GM18517 (cell line): ENCODE measurements at regions not wholly inside any gene's neighbourhood (a gene's known extent, or its start where the extent isn't known, plus 50 kb on each side); places are given as distances from the start of the nearest gene placed in this dataset.

ENCODE experiments used
- ATAC-seq: cut with Tn5 transposase; IDR thresholded peaks from one replicate; pipeline ENCODE4 v1.9.1; 2021; ENCODE audit warnings: mild to moderate bottlenecking, moderate library complexity; ENCODE audit not compliant: unreplicated experiment

DNA sequence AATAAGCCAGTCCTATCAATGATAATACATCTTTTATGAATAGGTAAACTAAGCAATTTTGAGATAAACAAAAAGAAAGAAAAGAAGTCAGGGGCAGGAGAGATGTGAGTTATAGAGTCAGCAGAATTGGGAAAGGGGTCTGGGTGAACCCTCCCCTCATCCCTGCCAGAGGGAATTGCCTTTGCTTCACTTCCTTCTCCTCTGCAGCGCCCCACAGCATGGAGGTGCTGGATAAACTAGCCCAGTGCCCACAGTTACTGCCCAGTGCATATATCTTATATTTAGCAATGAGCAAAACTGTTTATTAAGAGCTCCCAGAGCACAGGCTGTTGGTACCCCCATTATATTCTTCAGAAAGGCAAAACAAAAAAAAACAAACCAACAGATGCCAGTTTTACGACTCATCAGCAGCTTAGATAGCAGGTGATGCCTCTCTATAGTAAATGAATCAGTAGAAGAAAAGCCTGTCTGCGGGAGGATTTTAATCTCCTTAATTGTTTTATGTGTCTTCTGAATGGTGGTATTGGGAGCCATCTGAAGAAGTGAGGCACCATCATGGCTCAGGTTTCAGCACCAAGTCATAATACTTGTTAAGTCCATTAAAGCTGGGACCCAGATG, 419.2 kb downstream of the EPM2A start:
- no peak for ATAC-seq

DNA sequence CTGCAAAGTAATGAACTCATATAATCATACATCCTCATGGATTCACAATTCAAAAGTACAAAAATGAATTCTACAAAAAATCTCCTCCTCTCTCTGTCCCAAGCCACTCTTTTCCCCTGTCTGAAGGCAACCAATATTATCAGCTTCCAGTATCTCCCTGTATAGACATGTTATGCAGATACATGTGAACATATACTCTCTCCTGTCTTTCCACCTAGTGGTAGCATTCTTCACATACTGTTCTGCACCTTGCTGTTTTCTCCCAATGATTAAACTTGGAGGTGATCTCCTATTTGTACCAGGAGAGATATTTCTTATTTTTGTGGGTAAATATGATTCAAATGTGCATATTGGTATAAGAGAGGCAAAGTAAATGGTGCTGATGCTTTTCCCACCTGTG, 416.4 kb downstream of the EPM2A start:
- no peak for ATAC-seq

DNA sequence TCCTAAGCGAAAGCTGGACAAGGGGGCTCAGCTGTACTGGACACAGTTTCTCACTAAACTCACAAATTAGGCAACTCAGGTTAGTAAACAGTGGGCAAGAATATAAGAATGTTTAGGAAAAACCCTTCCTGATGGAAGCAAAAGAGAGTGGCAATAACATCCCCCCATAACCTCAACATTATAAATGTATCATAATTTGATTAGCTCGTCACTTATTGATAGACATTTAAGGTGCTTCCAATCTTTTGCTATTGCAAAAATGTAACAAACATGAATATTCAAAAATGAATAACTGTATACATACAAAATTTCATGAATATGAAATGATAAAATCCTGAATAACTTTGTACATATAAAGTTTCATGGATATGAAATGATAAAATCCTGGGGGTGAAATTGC, 415.7 kb downstream of the EPM2A start:
- no peak for ATAC-seq

DNA sequence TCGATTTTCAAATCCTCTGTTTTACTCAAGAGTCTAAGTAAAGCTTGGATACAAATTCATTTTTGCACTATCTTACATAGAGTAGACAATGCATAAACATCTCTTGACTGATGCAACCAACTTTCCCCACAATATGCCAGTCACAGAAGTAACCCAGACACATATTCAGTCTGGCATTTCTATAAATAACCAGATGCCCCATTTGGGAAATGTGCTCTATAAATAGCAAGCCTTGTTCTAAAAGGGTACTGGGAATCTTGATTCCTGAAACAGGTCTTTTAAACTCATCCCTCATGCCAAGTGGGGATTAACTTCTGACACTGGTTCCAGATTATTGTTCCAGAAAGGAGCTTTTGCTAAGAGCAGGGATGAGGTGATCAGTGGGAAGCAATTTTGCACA, 411.7 kb downstream of the EPM2A start:
- ATAC-seq, result no peak

DNA sequence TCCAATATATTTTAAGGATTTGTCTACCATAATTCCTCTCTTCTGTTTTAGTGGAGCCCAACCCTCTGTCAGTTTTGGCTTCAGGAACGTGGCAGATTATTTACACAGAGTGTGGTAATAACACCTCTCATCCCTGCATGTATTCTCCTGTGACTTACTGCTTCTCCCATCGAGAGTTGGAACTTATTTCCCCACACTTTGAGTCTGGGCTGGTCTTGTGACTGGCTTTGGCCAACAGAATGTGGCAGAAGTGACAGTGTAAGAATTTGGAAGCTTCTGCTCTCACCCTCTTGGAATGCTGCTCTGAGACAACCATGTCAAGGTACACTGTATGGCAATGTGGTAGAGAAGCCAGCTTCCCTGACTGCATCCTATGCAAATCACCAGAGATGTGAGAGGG, 407.7 kb downstream of the EPM2A start:
- no peak for ATAC-seq

DNA sequence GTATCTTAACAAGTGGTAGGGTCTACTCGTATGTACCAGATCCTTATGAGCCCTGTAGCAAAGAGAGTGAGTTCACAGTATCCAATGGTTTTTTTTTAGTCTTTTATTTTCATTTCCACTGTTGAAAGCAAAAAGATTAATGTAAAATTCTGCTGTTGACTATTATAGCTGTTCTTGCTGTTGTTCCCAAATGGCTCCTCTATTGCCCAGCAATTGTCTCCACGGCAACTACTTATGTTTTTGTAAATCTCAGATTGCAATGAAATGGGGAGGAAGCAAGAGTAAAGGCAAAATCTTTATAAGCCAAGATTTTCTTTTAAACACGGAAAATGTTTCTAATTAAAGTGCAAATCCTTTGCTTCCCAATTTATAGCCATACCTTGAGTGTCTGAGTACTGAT, 406.1 kb downstream of the EPM2A start:
- no peak for ATAC-seq

DNA sequence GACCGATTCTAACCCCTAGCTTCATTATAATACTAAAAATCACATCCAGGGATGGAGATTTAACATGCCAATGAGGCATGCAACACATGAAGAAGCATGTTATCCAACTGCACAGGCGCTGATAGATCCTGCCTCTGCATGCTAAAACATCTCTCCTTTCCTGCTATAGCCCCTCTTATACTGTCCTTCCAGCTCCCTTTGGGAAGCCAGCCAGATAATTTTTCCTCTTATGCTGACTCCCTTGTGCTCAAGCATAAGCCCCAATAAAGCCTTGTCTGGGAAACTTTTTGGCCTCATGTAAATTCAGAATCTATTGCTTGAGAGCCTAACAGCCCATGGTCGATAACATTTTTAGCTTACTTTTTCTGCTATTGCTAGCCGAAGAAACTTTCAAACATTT, 404.3 kb downstream of the EPM2A start:
- ATAC-seq, result no peak

DNA sequence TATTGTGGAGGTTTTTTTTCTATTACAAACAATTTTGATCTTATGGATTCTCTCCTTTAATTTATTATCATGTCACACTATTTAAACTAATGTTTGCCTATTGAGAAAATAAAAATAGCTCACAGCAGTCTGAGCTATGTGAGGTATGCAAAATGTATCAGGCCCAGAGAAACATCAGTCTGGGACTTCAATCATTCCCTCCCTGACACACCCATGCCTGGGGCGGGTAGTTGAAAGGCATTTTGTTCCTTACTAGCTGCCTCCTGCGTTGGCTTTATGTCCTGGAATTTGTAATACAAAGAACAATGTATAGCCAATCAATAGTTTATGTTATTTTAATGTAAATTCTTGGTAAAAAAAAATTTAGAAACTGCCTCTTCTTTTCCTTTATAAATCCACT, 403.3 kb downstream of the EPM2A start:
- no peak for ATAC-seq

DNA sequence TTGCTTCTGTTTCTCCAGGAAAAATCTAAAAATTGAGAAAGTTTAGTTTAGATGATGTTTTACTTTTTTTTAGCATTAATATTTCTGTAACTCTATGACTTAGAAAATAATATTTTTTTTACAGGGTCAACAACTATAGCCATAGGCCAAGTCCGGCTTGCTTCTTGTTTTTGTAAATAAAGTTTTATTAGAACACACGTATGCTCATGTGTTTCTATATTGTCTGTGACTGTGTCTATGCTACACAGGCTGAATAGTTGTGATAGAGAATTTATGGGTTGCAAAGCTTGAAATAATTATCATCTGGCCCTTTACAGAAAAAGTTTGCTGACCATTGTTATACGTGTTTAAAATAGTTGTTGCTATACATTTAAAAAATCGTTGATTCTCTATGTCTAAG, 399.2 kb downstream of the EPM2A start:
- no peak for ATAC-seq

DNA sequence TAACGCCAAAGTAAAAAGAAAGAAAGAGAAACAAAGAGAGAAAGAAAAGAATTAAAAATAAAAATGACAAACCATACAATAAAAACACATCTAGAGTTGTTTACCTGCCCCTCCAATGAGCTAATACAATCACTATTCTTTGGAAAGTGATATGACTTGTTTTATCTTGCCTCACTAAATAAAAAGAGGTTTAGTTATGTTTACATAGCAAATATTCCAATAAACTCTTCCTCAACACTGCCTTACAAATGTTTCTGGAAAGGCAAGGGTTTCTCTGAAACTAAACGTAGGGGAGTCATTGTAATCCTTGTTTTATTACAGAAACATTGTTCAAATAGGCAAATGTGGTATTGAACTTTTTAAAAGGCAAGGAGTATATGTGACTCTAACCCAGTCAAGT, 396.2 kb downstream of the EPM2A start:
- no peak for ATAC-seq

DNA sequence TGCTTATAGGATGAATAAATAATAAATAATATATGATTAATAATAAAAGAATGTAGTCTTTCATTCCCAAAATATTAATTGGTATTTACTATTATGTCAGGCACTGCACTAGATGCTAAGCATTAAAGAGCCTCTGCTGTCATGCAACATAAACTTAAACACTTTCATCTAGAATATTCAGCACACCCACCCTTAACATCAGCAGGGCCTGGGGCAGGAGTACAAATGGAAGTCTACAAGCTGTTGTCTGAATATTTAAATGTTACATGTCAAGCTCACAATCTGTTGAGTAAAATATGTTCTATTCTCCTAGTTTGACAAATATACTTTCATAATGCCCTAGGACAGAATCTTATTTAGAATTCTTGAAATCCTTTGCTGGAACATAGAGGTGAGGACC, 395.1 kb downstream of the EPM2A start:
- no peak for ATAC-seq

DNA sequence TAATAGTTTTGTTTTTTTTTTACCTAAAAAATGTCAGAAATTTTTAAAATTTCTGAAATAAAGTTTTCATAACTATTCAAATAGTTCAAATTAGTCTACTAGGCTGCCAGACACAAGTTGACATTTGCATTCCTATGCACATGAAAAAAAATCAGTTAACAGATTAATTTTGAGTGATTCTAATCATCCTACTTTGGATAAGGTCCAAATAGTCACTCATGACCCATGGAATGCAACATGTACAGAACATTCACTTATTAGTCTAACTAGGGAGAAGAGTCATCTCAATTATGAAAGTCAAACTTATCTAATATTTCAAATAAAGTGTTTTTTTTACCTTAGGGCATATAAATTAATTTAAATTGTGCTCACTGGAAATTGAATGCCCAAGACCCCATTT, 390.2 kb downstream of the EPM2A start:
- no peak for ATAC-seq

DNA sequence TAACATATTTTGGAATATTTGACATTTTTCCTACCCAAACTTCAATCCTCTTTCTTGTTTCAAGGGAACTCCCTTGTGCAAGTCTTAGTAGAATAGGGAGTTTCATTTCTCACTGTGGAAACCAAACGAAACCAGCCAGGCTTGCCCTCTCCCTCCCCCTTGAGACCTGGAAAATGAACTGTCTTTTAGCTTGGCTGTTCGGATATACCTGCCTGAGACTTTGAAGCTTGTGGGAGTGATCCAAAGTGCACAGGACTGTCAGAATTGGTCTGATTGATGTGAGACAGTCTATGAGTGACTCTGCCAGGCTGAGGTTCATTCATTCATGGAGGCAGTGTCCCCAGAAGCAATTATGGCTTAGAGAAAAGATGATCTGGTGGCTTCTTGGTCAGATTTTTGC, 388.1 kb downstream of the EPM2A start:
- ATAC-seq, result no peak

DNA sequence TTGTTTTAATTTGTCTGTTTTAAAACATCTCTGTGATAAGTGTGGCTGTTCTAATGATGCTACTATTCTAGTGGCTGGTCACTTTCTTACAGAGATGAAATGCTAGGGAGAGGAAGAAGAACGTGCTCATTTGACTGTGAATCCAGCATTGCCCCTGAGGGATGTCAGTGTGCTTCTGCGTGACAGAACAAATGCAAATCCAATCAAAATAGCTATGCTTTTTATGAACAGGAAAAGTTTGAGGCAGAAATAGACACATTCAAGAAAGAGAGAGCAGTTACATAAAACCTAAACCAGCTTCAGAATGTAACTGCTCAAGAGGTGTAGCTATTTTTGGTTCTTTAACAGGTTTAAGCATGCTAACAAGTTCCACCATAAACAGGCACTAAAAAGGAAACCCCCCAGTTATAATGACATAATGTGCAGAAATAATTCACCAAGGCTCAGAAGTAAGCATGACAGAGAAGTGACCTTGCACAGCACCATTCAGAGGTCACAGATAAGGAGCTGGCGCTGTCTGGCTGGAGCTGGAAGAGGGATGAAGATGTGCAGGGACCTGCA, 385.3 kb downstream of the EPM2A start:
- peak; percentile 86 for ATAC-seq

DNA sequence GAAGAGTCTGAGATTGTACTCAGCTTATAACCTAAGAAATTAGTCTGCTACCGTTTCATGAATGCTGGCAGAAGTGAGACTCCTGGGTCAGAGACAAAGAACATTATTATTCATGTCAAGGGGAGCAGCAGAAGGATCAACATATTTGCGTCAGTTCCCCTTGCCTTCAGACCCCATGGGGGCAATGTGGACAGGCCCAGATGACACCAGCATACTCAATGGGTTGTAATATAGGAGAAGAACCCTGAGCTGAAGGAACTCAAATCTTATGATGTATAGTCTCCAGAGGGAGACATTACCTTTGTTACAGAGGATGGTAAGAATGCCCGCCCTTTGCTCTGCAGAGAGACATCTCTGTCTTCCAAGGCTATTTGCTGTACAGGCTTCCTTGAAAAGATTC, 384.4 kb downstream of the EPM2A start:
- ATAC-seq, result no peak

DNA sequence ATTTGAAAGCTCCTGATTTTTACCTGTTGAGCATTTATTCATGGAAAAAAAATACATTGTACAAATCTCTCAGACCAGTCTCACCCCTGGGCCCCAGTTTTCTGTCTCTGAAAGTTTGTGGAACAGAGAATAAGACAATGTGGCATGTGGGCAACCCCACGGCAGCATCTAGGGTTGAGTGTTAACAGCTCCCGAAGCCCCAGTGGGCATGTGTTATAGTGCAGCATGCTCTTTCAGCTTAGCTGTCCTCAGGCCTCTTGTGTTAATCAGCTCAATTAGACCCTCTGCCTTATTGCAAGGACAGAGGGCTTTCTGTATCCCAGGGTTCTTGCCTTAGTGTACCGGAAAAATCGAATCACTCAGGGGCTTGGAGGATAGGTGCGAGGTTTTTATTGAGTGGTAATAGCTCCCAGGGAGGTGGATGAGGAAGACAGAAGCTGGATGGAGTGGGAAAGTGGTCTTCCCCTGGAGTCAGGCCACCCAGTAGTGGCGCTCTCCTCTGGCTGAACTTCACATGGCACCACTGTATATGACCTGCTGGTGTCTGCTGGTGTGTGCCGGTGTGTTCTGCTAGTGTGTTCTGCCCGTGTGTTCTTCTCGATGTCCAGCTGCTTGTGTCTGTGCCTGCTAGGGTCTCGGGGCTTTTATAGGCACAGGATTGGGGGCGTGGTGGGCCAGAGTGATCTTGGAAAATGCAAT, 382.8 kb downstream of the EPM2A start:
- ATAC-seq, result no peak

DNA sequence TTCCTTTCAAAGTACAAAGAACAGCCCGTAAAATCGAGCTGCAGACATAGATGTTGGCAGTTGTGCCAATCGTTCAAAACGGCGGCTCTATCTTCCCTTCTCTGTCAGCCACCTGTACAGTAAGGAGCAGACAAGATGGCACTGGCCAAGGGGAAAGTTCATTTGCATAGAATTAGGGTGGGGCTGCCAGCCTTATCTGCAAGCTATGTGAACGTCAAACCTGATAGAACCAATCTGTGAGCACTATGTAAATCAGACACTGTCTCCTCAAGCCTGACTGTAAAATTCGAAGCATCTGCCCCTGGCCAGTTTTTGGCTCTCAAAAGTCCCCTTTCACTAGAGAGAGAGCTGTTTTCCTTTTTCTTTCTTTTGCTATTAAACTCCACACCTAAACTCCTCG, 374.5 kb downstream of the EPM2A start:
- no peak for ATAC-seq

DNA sequence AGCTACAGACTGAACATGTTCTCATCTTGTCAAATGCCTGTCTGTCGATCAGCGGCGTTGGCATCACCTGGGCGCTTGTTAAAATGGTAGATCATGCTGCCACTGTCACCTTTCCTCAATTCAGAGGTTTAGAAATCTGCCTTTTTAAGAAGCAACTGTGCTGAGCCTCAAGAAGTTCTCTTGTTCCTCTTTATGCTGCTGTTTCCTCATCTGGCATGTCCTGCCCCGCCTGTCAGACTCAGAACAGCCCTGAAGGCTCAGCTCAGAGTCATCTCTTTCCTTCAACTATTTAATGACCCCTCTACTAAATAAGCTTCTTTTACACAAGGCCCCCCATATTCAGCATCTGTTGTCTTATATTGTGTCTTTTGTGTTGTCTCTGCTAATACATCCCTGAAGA, 368.2 kb downstream of the EPM2A start:
- ATAC-seq, result no peak

DNA sequence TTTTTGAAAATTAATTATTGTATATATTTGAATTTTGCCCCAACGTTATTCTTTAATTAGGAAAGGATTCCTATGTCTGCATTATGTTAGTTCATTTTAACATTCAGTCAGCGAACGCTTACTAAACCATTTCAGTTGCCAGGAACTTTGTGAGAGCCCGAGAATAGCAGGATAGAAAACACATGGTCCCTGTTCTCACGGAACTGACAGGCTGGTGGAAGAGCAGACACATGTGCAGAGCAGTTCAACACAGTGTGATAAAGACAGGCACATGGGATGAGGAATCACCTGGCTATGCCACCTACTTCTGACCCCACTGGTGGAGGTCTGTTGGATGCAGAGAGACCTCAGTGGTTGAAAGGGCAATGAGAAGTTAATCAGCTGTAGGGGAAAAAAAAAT, 367.2 kb downstream of the EPM2A start:
- ATAC-seq, result no peak

DNA sequence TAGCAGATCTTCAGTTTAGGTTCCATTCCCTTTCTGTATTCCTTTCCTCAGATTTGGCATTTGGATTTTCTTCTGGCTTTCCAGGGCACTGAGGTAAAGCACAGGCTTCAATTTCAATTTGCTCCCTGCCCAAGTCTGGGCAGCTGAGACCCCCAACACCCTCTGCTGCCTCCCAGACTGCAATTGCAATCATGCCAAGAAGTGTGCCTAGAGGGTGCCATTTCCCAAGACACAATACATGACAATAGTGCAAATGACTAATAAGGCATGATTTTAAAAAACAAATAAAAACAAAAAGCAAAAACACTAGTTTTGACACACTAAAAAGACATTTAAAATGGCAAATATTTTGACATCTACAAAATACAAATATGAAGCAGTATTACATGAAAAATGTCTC, 364.8 kb downstream of the EPM2A start:
- ATAC-seq, result no peak

DNA sequence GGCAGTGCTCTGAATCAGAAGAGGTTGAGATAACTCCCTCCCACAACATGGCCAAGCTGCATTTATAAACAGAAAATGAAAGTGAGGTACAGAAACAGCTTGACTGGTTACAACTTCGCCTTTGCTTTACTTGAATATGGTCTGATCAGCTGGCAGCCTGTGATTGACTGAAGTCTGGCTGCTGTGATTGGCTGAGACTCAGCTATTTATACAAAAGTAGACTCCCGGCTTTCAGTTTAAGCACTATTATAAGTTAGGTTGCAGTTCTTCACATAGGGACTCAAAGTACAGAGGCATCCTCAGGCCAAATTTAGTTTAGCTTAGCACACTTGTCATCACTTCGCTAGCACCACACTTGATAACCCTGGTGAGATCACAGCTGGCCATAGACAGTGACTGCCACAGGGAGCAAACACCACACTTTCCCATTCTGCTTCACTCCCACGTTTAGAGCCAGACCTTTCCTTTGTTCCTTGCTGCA, 362.6 kb downstream of the EPM2A start:
- peak; percentile 96 for ATAC-seq

DNA sequence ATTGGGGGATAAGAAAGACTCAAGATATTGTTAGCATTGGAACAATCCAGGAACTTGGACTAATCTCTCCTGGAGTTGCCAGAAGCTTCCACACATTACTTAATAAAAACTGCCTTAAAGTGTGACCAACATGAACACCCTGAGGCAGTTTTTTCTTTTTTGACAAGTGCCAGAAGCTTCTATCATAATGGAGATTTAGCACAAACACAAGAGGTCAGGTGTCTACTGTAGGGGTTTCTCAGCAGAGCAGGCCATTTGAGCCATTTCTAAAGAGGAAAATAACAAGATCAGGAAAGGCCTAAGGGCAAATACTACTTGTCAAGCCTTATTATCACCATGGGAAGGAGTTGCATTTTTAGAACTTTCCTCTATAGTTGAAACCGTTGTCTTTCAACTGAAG, 361.5 kb downstream of the EPM2A start:
- ATAC-seq, result no peak

DNA sequence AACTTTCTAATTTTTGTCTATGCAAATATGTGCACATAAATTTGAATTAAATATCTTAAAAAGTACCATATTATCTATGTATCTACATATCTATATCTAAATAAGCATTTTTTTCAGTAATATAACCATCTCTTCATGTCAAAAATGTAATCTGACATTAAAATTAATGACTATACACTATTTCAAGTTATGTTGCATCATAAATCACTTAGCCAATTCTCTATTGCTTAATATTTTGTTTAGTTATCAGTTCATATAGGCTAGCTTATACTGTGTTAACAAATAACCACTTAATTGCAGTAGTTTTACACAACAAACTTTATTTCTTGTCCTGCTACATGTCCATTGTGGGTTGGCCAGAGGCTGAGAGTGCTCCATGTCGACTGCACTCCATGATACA, 360.8 kb downstream of the EPM2A start:
- ATAC-seq, result no peak
